Mucosa of rectum (tissue), 2 donors: ENCODE measurements at regions not wholly inside any gene's neighbourhood (a gene's known extent, or its start where the extent isn't known, plus 50 kb on each side); places are given as distances from the start of the nearest gene placed in this dataset.

Source experiments
- H3K27ac ChIP-seq, 2 donors: one replicate each; pipeline ENCODE4 v1.7.0; 2013; ENCODE audit warnings: inconsistent platforms in 2 of 2, low read depth in 2 of 2, low read length in 2 of 2
- H3K27me3 ChIP-seq, 2 donors: one replicate each; pipeline ENCODE4 v1.7.0; 2013; ENCODE audit warnings: low read length in 2 of 2; ENCODE audit not compliant: control insufficient read depth in 2 of 2, insufficient read depth in 2 of 2
- H3K36me3 ChIP-seq, 2 donors: one replicate each; pipeline ENCODE4 v1.7.0; 2013; ENCODE audit warnings: low read length in 2 of 2; ENCODE audit not compliant: control insufficient read depth in 2 of 2, insufficient read depth in 2 of 2
- H3K4me1 ChIP-seq, 2 donors: one replicate each; pipeline ENCODE4 v1.7.0; 2013; ENCODE audit warnings: low read length in 2 of 2, mild to moderate bottlenecking in 1 of 2; ENCODE audit not compliant: control insufficient read depth in 2 of 2, insufficient read depth in 2 of 2
- H3K4me3 ChIP-seq, 2 donors: one replicate each; pipeline ENCODE4 v1.7.0; 2013; ENCODE audit warnings: low read length in 2 of 2
- H3K9ac ChIP-seq, 2 donors: one replicate each; pipeline ENCODE4 v1.7.0; 2013; ENCODE audit warnings: low read length in 2 of 2, low read depth in 1 of 2, mild to moderate bottlenecking in 1 of 2
- H3K9me3 ChIP-seq, 2 donors: one replicate each; pipeline ENCODE4 v1.7.0; 2013; ENCODE audit warnings: low read length in 2 of 2; ENCODE audit not compliant: control insufficient read depth in 2 of 2
- donor health status: healthy.
- donor health status: Normal muscosa, but diverticular disease.

- H3K9ac ChIP-seq: no peak overlapping the region
- peaks cover 0 to 7% of the 10 kb centered on the region in 2 donors for H3K4me1 ChIP-seq
- H3K36me3 ChIP-seq: no peaks in the 10 kb centered on the region
- H3K27ac ChIP-seq: no peak overlapping the region
- H3K4me3 ChIP-seq: no peak overlapping the region
- no peaks in the 10 kb centered on the region for H3K9me3 ChIP-seq
- no peaks in the 10 kb centered on the region for H3K27me3 ChIP-seq
Observed at GRCh38 chr14:61996753-61997152, 234.5 kb downstream of the SNAPC1 start.

- Histone ChIP-seq H3K36me3 (no peaks in the 10 kb centered on the region), H3K4me1 (peaks cover 0 to 4% of the 10 kb centered on the region in 2 donors), H3K27ac (no peak overlapping the region), H3K4me3 (no peak overlapping the region), H3K9me3 (no peaks in the 10 kb centered on the region), H3K27me3 (no peaks in the 10 kb centered on the region), H3K9ac (no peak overlapping the region)
Observed at GRCh38 chr14:61997161-61997560, 234.9 kb downstream of the SNAPC1 start.

GRCh38 chr14:62001963-62002362 lies 239.7 kb downstream of the SNAPC1 start:
- no peaks in the 10 kb centered on the region for H3K9me3 ChIP-seq
- H3K27ac ChIP-seq: no peak overlapping the region

GRCh38 chr14:62002642-62003041 lies 240.4 kb downstream of the SNAPC1 start:
- H3K4me1 ChIP-seq: no peaks in the 10 kb centered on the region
- no peaks in the 10 kb centered on the region for H3K9me3 ChIP-seq
- H3K9ac ChIP-seq: no peak overlapping the region
- H3K4me3 ChIP-seq: no peak overlapping the region
- H3K36me3 ChIP-seq: no peaks in the 10 kb centered on the region
- H3K27ac ChIP-seq: no peak overlapping the region
- no peaks in the 10 kb centered on the region for H3K27me3 ChIP-seq

More at GRCh38 chr14:62001963-62002362, 239.7 kb downstream of the SNAPC1 start:
- no peaks in the 10 kb centered on the region for H3K4me1 ChIP-seq
- no peaks in the 10 kb centered on the region for H3K27me3 ChIP-seq
- H3K36me3 ChIP-seq: no peaks in the 10 kb centered on the region
- no peak overlapping the region for H3K4me3 ChIP-seq
- H3K9ac ChIP-seq: no peak overlapping the region

- Histone ChIP-seq H3K9me3 (no peaks in the 10 kb centered on the region), H3K27ac (no peak overlapping the region), H3K4me3 (no peak overlapping the region)
Observed at GRCh38 chr14:62003701-62004100, 241.5 kb downstream of the SNAPC1 start.

GRCh38 chr14:62006116-62006731 lies 244.0 kb downstream of the SNAPC1 start:
- Histone ChIP-seq H3K36me3 (no peaks in the 10 kb centered on the region), H3K9me3 (no peaks in the 10 kb centered on the region), H3K4me1 (no peaks in the 10 kb centered on the region), H3K4me3 (no peak overlapping the region), H3K27me3 (no peaks in the 10 kb centered on the region), H3K9ac (no peak overlapping the region), H3K27ac (no peak overlapping the region)

More at GRCh38 chr14:62003701-62004100, 241.5 kb downstream of the SNAPC1 start:
- H3K4me1 ChIP-seq: no peaks in the 10 kb centered on the region
- no peak overlapping the region for H3K9ac ChIP-seq
- no peaks in the 10 kb centered on the region for H3K36me3 ChIP-seq
- H3K27me3 ChIP-seq: no peaks in the 10 kb centered on the region

GRCh38 chr14:62015243-62015642 lies 253.0 kb downstream of the SNAPC1 start:
- Histone ChIP-seq H3K27me3 (no peaks in the 10 kb centered on the region), H3K27ac (no peak overlapping the region), H3K36me3 (no peaks in the 10 kb centered on the region), H3K4me3 (no peak overlapping the region), H3K9ac (no peak overlapping the region), H3K9me3 (no peaks in the 10 kb centered on the region), H3K4me1 (no peaks in the 10 kb centered on the region)

GRCh38 chr14:62015945-62016344 lies 253.7 kb downstream of the SNAPC1 start:
- Histone ChIP-seq H3K4me3 (no peak overlapping the region), H3K27me3 (no peaks in the 10 kb centered on the region)

GRCh38 chr14:62017651-62018230 lies 255.5 kb downstream of the SNAPC1 start:
- Histone ChIP-seq H3K4me1 (no peaks in the 10 kb centered on the region), H3K27ac (no peak overlapping the region), H3K9me3 (no peaks in the 10 kb centered on the region), H3K4me3 (no peak overlapping the region), H3K27me3 (no peaks in the 10 kb centered on the region), H3K9ac (no peak overlapping the region), H3K36me3 (no peaks in the 10 kb centered on the region)

More at GRCh38 chr14:62015945-62016344, 253.7 kb downstream of the SNAPC1 start:
- no peaks in the 10 kb centered on the region for H3K9me3 ChIP-seq
- H3K27ac ChIP-seq: no peak overlapping the region
- H3K4me1 ChIP-seq: no peaks in the 10 kb centered on the region
- no peaks in the 10 kb centered on the region for H3K36me3 ChIP-seq
- no peak overlapping the region for H3K9ac ChIP-seq

- Histone ChIP-seq H3K27me3 (no peaks in the 10 kb centered on the region), H3K27ac (no peak overlapping the region), H3K36me3 (no peaks in the 10 kb centered on the region), H3K4me1 (no peaks in the 10 kb centered on the region), H3K4me3 (no peak overlapping the region), H3K9ac (no peak overlapping the region), H3K9me3 (no peaks in the 10 kb centered on the region)
Observed at GRCh38 chr14:62018606-62019005, 256.4 kb downstream of the SNAPC1 start.
